ENCODE measurements at regions not wholly inside any gene's neighbourhood (a gene's known extent, or its start where the extent isn't known, plus 50 kb on each side); places are given as distances from the start of the nearest gene placed in this dataset.
A peak's percentile ranks its signal among the peaks of the same experiment; 100 is the strongest.

- 59 to 86% methylated on average over 3 of the region's 3 CpGs for WGBS, 2 donors
- Histone ChIP-seq H3K36me3 (ENCODE audit: control insufficient read depth in 4 of 4, insufficient read depth in 4 of 4, low read length in 4 of 4) (peaks cover 0 to 5% (median 1%) of the 10 kb centered on the region in 4 donors), H3K4me1 (ENCODE audit: control insufficient read depth in 5 of 5, insufficient read depth in 5 of 5, low read length in 5 of 5) (no peaks in the 10 kb centered on the region), H3K9me3 (ENCODE audit: control insufficient read depth in 4 of 4, insufficient read depth in 3 of 4, low read length in 3 of 4) (peaks cover 0 to 2% (median 0%) of the 10 kb centered on the region in 4 donors), H3K9ac (ENCODE audit: insufficient read depth in 1 of 2, low read length in 2 of 2) (no peak overlapping the region), H3K4me3 (no peak overlapping the region), H3K27me3 (ENCODE audit: control insufficient read depth in 3 of 3, insufficient read depth in 3 of 3, low read length in 2 of 3) (no peaks in the 10 kb centered on the region), H3K27ac (ENCODE audit: low read depth in 1 of 2, low read length in 1 of 2) (no peak overlapping the region)
- no peak for TF ChIP-seq CTCF (IDR thresholded peaks at IDR 0.05; ENCODE audit: control extremely low read depth, extremely low read depth)
- DNase-seq (no peak), ATAC-seq (ENCODE audit: insufficient read depth, low FRiP score) (no peak)
These were observed 249.9 kb upstream of the RGS6 start for GRCh38 chr14:71682337-71682736.

GRCh38 chr14:71684323-71684722, 247.9 kb upstream of the RGS6 start:
- no peak for TF ChIP-seq CTCF (IDR thresholded peaks at IDR 0.05; ENCODE audit: control extremely low read depth, extremely low read depth)
- Histone ChIP-seq H3K9ac (ENCODE audit: insufficient read depth in 1 of 2, low read length in 2 of 2) (no peak overlapping the region), H3K27ac (ENCODE audit: low read depth in 1 of 2, low read length in 1 of 2) (no peak overlapping the region), H3K4me1 (ENCODE audit: control insufficient read depth in 5 of 5, insufficient read depth in 5 of 5, low read length in 5 of 5) (no peaks in the 10 kb centered on the region), H3K9me3 (ENCODE audit: control insufficient read depth in 4 of 4, insufficient read depth in 3 of 4, low read length in 3 of 4) (no peaks in the 10 kb centered on the region), H3K4me3 (no peak overlapping the region), H3K27me3 (ENCODE audit: control insufficient read depth in 3 of 3, insufficient read depth in 3 of 3, low read length in 2 of 3) (no peaks in the 10 kb centered on the region), H3K36me3 (ENCODE audit: control insufficient read depth in 4 of 4, insufficient read depth in 4 of 4, low read length in 4 of 4) (peaks cover 0 to 5% (median 1%) of the 10 kb centered on the region in 4 donors)
- ATAC-seq (ENCODE audit: insufficient read depth, low FRiP score) (no peak), DNase-seq (no peak)
- WGBS, 2 donors = 98% methylated on average over 15 of the region's 15 CpGs

- 86 to 88% methylated on average over 5 of the region's 5 CpGs for WGBS, 2 donors
- TF ChIP-seq CTCF (IDR thresholded peaks at IDR 0.05; ENCODE audit: control extremely low read depth, extremely low read depth) = no peak
- Histone ChIP-seq H3K4me1 (ENCODE audit: control insufficient read depth in 5 of 5, insufficient read depth in 5 of 5, low read length in 5 of 5) (peaks cover 0 to 7% (median 0%) of the 10 kb centered on the region in 5 donors), H3K9me3 (ENCODE audit: control insufficient read depth in 4 of 4, insufficient read depth in 3 of 4, low read length in 3 of 4) (no peaks in the 10 kb centered on the region), H3K9ac (ENCODE audit: insufficient read depth in 1 of 2, low read length in 2 of 2) (no peak overlapping the region), H3K4me3 (no peak overlapping the region), H3K27ac (ENCODE audit: low read depth in 1 of 2, low read length in 1 of 2) (no peak overlapping the region), H3K36me3 (ENCODE audit: control insufficient read depth in 4 of 4, insufficient read depth in 4 of 4, low read length in 4 of 4) (peaks cover 0 to 5% (median 1%) of the 10 kb centered on the region in 4 donors), H3K27me3 (ENCODE audit: control insufficient read depth in 3 of 3, insufficient read depth in 3 of 3, low read length in 2 of 3) (no peaks in the 10 kb centered on the region)
- DNase-seq (no peak), ATAC-seq (ENCODE audit: insufficient read depth, low FRiP score) (peak; percentile 45)
These were observed 245.6 kb upstream of the RGS6 start for GRCh38 chr14:71686677-71687076.

GRCh38 chr14:71687166-71687831, 244.9 kb upstream of the RGS6 start:
- Histone ChIP-seq H3K27me3 (ENCODE audit: control insufficient read depth in 3 of 3, insufficient read depth in 3 of 3, low read length in 2 of 3) (no peaks in the 10 kb centered on the region), H3K36me3 (ENCODE audit: control insufficient read depth in 4 of 4, insufficient read depth in 4 of 4, low read length in 4 of 4) (peaks cover 0 to 5% (median 1%) of the 10 kb centered on the region in 4 donors), H3K9me3 (ENCODE audit: control insufficient read depth in 4 of 4, insufficient read depth in 3 of 4, low read length in 3 of 4) (no peaks in the 10 kb centered on the region), H3K4me1 (ENCODE audit: control insufficient read depth in 5 of 5, insufficient read depth in 5 of 5, low read length in 5 of 5) (peaks cover 0 to 7% (median 0%) of the 10 kb centered on the region in 5 donors), H3K4me3 (no peak overlapping the region), H3K27ac (ENCODE audit: low read depth in 1 of 2, low read length in 1 of 2) (no peak overlapping the region), H3K9ac (ENCODE audit: insufficient read depth in 1 of 2, low read length in 2 of 2) (no peak overlapping the region)
- ATAC-seq (ENCODE audit: insufficient read depth, low FRiP score) = no peak
- WGBS, 2 donors = 78 to 86% methylated on average over 2 of the region's 2 CpGs
- TF ChIP-seq CTCF (IDR thresholded peaks at IDR 0.05; ENCODE audit: control extremely low read depth, extremely low read depth) = no peak
- no peak for DNase-seq

Data from lung (tissue), 11 donors.